LNCAP (cell line): ENCODE measurements at regions not wholly inside any gene's neighbourhood (a gene's known extent, or its start where the extent isn't known, plus 50 kb on each side); places are given as distances from the start of the nearest gene placed in this dataset.
A peak's percentile ranks its signal among the peaks of the same experiment; 100 is the strongest.

Source experiments
- CTCF ChIP-seq: fragments of 450-650 bp; IDR thresholded peaks from 2 replicates; pipeline ENCODE4 v1.5.1; 2017; ENCODE audit warnings: mild to moderate bottlenecking

GRCh38 chr17:77396610-77397009 is 255.8 kb downstream of the SEC14L1 start:
- no peak for TF ChIP-seq CTCF

DNA sequence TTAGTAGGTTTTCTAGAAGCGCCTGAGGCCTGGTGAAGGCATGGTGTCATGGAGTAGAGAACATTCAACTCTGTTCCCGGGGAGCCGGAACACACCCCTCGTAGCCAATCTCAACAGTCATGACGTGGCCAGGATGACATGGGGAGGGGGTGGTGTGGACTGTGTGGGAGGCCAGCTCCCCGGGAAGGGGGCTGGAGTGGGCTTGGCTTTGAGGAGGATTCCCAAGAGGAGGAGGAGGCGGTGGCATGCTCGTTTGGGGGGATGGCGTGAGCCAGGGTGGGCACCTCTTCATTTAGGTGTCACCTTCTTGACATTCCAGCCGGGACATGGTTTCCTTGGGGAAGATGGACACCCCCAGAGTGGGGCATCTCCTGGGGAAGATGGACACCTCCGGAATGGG is 257.5 kb downstream of the SEC14L1 start:
- no peak for TF ChIP-seq CTCF

- TF ChIP-seq CTCF = no peak
These were observed 258.7 kb downstream of the SEC14L1 start for GRCh38 chr17:77399319-77399957.

- TF ChIP-seq CTCF = peak; percentile 9; the same call in 1 of the 2 replicates
These were observed 259.7 kb downstream of the SEC14L1 start for GRCh38 chr17:77400445-77400870.

GRCh38 chr17:77402159-77402731 is 261.5 kb downstream of the SEC14L1 start:
- no peak for TF ChIP-seq CTCF

- TF ChIP-seq CTCF = no peak
These were observed 263.1 kb downstream of the SEC14L1 start for GRCh38 chr17:77403854-77404253.

- no peak for TF ChIP-seq CTCF
These were observed 264.2 kb downstream of the SEC14L1 start for GRCh38 chr17:77404812-77405581.
